ENCODE measurements at regions not wholly inside any gene's neighbourhood (a gene's known extent, or its start where the extent isn't known, plus 50 kb on each side); places are given as distances from the start of the nearest gene placed in this dataset.

GRCh38 chr16:62870554-62870953 lies 834.3 kb upstream of the CDH8 start:
- no peak for TF ChIP-seq POLR2A (IDR thresholded peaks at IDR 0.05)
- no peak for TF ChIP-seq CTCF (IDR thresholded peaks at IDR 0.05)

Data from vagina (tissue), 2 donors.